ENCODE measurements at regions not wholly inside any gene's neighbourhood (a gene's known extent, or its start where the extent isn't known, plus 50 kb on each side); places are given as distances from the start of the nearest gene placed in this dataset.

DNA sequence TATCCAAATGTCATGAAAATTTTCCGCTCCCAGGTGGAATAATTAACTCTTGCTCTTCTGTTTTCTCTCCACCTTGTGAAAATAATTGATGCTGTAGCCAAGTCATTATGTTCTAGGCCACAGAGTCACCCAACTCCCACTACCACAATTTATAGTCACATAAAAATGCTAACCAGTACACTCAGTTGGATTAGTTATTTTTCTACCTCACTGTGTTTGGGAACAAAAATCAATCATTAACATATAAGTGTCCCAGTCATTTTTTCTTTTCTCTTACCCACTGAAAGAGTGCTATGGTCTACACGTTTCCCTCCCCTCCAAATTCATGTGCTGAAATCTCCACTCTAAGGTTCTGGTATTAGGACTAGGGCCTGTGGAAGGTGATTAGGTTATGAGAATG, 255.6 kb upstream of the LMCD1 start:
- Mint-ChIP-seq H3K9me3 (peaks cover 4 to 16% of the 10 kb centered on the region in 2 donors), H3K27ac (no peak overlapping the region), H3K4me3 (no peak overlapping the region), H3K4me1 (no peaks in the 10 kb centered on the region), H3K27me3 (peaks cover 6% of the 10 kb centered on the region)
- ATAC-seq (no peak), DNase-seq (no peak)

GRCh38 chr3:8253201-8253600, 248.4 kb upstream of the LMCD1 start:
- DNase-seq (no peak), ATAC-seq (no peak)
- H3K4me3 Mint-ChIP-seq: no peak overlapping the region
- no peaks in the 10 kb centered on the region for H3K4me1 Mint-ChIP-seq
- no peaks in the 10 kb centered on the region for H3K9me3 Mint-ChIP-seq
- H3K27ac Mint-ChIP-seq: no peak overlapping the region
- peaks cover 11% of the 10 kb centered on the region for H3K27me3 Mint-ChIP-seq

DNA sequence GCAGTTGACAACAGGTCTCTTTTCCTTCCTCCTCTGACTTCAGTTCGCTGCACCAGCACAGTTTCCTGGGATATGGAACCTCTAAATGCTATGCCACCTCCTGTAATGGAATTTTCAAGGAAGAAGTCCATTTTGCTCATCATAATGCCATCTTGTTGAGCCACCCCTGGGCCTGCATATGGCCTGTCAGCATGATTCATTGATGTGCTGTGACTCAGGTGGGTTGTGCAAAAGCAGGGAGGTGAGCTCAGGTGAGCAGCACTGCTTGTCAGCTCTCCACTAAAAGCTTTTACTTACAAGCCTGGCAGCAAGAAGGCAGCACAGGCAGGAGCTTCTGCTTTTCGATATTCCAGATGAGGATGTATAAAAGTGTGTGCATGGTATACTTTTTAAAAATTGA, 247.1 kb upstream of the LMCD1 start:
- no peaks in the 10 kb centered on the region for H3K9me3 Mint-ChIP-seq
- ATAC-seq: no peak
- H3K27me3 Mint-ChIP-seq: peaks cover 8% of the 10 kb centered on the region
- H3K27ac Mint-ChIP-seq: no peak overlapping the region
- DNase-seq: no peak
- H3K4me1 Mint-ChIP-seq: no peaks in the 10 kb centered on the region
- no peak overlapping the region for H3K4me3 Mint-ChIP-seq

- no peak overlapping the region for H3K27ac Mint-ChIP-seq
- DNase-seq: no peak
- H3K27me3 Mint-ChIP-seq: peaks cover 8% of the 10 kb centered on the region
- H3K4me1 Mint-ChIP-seq: no peaks in the 10 kb centered on the region
- H3K9me3 Mint-ChIP-seq: no peaks in the 10 kb centered on the region
- no peak for ATAC-seq
- no peak overlapping the region for H3K4me3 Mint-ChIP-seq
These were observed 245.9 kb upstream of the LMCD1 start for GRCh38 chr3:8255725-8256124.

DNA sequence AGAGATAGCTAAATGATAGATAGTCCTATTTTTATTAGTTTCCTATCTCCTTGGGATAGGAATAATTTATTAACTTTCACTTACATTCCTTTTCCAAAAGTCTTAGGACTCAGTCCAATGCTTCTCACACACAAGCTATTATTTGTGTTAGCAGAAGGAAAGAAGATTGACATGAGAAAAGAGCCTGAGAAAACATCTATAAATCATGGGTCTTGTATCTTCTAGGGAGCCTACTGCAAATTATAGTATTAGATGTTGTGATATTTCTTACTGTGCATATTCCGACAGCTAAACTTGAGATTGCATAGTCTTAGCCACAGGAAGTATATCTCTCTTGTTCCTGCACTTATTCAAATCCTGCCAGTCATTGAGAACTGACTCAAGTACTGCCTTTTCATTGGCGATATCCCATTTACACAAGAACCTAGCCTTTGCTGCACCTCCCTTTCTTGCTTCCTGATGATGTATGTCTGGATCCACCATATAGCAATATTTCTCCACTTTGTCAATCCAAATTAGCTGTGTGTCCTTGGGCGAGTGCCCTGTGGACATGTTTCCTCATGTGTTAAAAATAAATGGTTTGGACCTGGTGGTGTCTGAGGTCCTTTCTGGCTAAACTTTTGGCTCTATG, 245.1 kb upstream of the LMCD1 start:
- Mint-ChIP-seq H3K27ac (peak overlapping the region in 1 of 2 donors; percentile 58), H3K9me3 (peaks cover 0 to 2% of the 10 kb centered on the region in 2 donors), H3K4me1 (no peaks in the 10 kb centered on the region), H3K4me3 (no peak overlapping the region), H3K27me3 (peaks cover 8% of the 10 kb centered on the region)
- ATAC-seq: no peak
- DNase-seq: no peak

GRCh38 chr3:8261018-8261417, 240.6 kb upstream of the LMCD1 start:
- Mint-ChIP-seq H3K4me3 (no peak overlapping the region), H3K27me3 (no peaks in the 10 kb centered on the region), H3K4me1 (no peaks in the 10 kb centered on the region), H3K9me3 (peaks cover 0 to 5% of the 10 kb centered on the region in 2 donors), H3K27ac (no peak overlapping the region)
- no peak for DNase-seq
- ATAC-seq: no peak

DNA sequence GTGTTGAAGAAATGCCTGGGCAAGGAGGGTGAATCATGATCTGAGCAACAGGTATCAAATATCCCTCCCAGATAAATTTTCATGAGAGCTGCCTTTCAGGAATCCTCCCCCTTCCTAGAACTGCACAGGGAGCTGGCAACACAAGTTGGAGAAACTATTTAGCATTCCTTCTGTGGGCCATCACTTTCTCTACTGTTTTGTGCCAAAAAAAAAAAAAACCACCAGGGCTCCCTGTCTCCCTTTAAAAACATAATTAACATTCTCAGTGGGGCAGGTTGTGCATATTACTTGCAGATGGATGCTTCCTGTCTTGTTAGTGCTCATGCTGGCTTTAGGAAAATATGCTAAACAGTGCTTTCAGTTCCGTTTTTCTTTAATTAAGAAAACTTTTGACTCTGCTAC, 234.9 kb upstream of the LMCD1 start:
- no peak overlapping the region for H3K4me3 Mint-ChIP-seq
- no peaks in the 10 kb centered on the region for H3K27me3 Mint-ChIP-seq
- DNase-seq (no peak), ATAC-seq (no peak)
- no peaks in the 10 kb centered on the region for H3K4me1 Mint-ChIP-seq
- H3K27ac Mint-ChIP-seq: no peak overlapping the region
- H3K9me3 Mint-ChIP-seq: peaks cover 0 to 2% of the 10 kb centered on the region in 2 donors

- Mint-ChIP-seq H3K27ac (no peak overlapping the region), H3K27me3 (no peaks in the 10 kb centered on the region), H3K9me3 (no peaks in the 10 kb centered on the region), H3K4me1 (no peaks in the 10 kb centered on the region), H3K4me3 (no peak overlapping the region)
- ATAC-seq (no peak), DNase-seq (no peak)
These were observed 228.1 kb upstream of the LMCD1 start for GRCh38 chr3:8273479-8273878.

DNA sequence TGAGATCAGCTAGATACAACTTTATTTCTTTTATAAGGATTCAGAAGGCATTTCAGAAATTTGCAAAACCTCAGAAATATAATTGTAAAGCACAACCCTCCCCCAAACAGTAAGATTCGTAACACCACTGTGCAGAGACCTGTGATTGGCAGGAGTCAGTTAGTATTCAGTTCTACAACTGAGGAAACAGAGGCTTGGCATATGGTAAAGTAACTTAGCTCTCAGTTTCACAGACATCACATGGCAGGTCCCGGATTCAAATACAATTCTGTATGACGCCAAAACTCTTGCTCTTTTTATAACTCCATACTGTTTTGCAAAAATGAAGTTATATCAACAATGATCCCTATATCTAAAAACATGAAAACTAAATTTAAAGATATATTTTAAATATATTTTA, 225.6 kb upstream of the LMCD1 start:
- Mint-ChIP-seq H3K4me1 (no peaks in the 10 kb centered on the region), H3K4me3 (no peak overlapping the region), H3K27me3 (no peaks in the 10 kb centered on the region), H3K9me3 (no peaks in the 10 kb centered on the region), H3K27ac (no peak overlapping the region)
- no peak for DNase-seq
- no peak for ATAC-seq

DNA sequence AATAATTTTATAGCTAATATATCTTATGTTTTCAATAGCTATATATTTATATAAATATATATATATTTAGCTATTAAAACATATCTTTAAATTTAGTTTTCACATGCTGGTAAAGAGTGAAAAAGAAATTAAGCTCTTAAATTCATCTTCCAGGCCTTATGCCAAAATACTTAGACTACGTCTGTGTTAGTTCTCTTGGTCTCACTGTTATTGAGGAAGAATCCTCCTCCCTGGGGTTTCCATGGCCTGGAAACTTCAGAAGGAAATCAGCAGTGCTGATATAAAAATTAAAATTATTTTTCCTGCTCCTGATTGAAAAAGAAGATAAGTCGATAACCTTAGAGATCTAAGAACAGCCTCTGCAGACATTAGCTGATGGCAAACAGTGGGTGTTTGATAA, 225.1 kb upstream of the LMCD1 start:
- no peaks in the 10 kb centered on the region for H3K4me1 Mint-ChIP-seq
- DNase-seq (no peak), ATAC-seq (no peak)
- no peak overlapping the region for H3K27ac Mint-ChIP-seq
- H3K27me3 Mint-ChIP-seq: no peaks in the 10 kb centered on the region
- H3K4me3 Mint-ChIP-seq: no peak overlapping the region
- no peaks in the 10 kb centered on the region for H3K9me3 Mint-ChIP-seq

- no peak overlapping the region for H3K27ac Mint-ChIP-seq
- H3K9me3 Mint-ChIP-seq: no peaks in the 10 kb centered on the region
- DNase-seq: no peak
- no peaks in the 10 kb centered on the region for H3K4me1 Mint-ChIP-seq
- H3K27me3 Mint-ChIP-seq: no peaks in the 10 kb centered on the region
- no peak for ATAC-seq
- H3K4me3 Mint-ChIP-seq: no peak overlapping the region
These were observed 223.2 kb upstream of the LMCD1 start for GRCh38 chr3:8278448-8278847.

- Mint-ChIP-seq H3K27me3 (no peaks in the 10 kb centered on the region), H3K4me3 (no peak overlapping the region), H3K9me3 (no peaks in the 10 kb centered on the region), H3K27ac (no peak overlapping the region), H3K4me1 (no peaks in the 10 kb centered on the region)
- DNase-seq: no peak
- no peak for ATAC-seq
These were observed 222.1 kb upstream of the LMCD1 start for GRCh38 chr3:8279476-8279875.

DNA sequence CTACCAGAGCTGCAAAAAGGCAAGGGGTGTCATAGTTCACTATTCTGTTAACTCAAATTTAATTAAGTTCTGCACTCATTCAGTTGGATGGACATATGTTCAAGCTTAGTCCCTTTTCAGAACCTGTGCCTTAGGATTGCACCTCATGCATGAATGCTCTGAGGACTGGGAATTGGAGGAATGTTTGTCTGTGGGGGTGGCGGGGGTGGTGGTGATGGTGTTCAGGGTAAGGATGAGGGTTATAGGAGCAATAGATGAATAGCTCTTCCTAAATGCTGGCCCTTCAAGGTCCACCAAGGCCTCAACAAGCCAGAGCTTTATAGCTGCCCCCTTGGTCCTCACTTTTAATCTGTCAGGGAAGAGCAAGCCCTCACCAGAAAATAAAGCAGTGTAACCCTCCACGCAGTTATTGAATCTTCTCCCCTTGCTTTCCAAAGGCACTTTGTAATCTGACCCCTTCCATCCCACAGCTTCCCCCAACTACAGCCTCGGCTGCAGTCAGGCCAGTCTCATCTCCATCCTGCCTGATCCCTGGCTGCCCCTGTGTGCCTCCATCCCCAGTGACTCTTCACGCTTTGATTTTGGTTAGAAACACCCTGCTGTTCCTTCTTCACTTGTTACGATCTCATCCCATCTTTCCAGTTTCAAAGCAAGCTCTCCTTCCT, 221.6 kb upstream of the LMCD1 start:
- ATAC-seq (no peak), DNase-seq (no peak)
- no peaks in the 10 kb centered on the region for H3K9me3 Mint-ChIP-seq
- no peak overlapping the region for H3K4me3 Mint-ChIP-seq
- no peaks in the 10 kb centered on the region for H3K27me3 Mint-ChIP-seq
- H3K4me1 Mint-ChIP-seq: no peaks in the 10 kb centered on the region
- no peak overlapping the region for H3K27ac Mint-ChIP-seq

- H3K27me3 Mint-ChIP-seq: no peaks in the 10 kb centered on the region
- no peaks in the 10 kb centered on the region for H3K9me3 Mint-ChIP-seq
- no peaks in the 10 kb centered on the region for H3K4me1 Mint-ChIP-seq
- H3K27ac Mint-ChIP-seq: no peak overlapping the region
- DNase-seq (no peak), ATAC-seq (no peak)
- no peak overlapping the region for H3K4me3 Mint-ChIP-seq
These were observed 219.0 kb upstream of the LMCD1 start for GRCh38 chr3:8282541-8283165.

- H3K27ac Mint-ChIP-seq: no peak overlapping the region
- DNase-seq: no peak
- no peaks in the 10 kb centered on the region for H3K9me3 Mint-ChIP-seq
- no peak overlapping the region for H3K4me3 Mint-ChIP-seq
- no peaks in the 10 kb centered on the region for H3K27me3 Mint-ChIP-seq
- no peak for ATAC-seq
- no peaks in the 10 kb centered on the region for H3K4me1 Mint-ChIP-seq
These were observed 218.4 kb upstream of the LMCD1 start for GRCh38 chr3:8283193-8283592.

DNA sequence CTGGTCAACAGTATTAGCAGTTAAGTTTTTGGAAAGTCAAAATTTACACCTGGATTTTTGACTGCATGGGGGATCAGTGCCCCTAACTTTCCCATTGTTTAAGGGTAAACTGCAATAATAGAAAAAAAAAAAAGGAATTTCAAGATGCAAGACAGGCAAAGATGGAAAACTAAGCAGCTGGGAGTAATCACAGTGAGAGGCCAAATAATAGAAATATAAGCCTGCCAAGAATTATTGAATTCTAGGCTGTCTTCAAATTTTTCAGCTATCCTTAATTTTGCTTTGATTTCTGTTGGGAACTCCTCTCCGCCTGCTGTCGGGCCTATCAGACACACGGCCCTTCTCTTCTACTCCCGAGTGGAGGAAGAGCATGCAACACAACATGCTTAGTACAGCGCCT, 215.5 kb upstream of the LMCD1 start:
- Mint-ChIP-seq H3K27ac (no peak overlapping the region), H3K4me3 (no peak overlapping the region)

More for the DNA sequence above, 215.5 kb upstream of the LMCD1 start:
- no peaks in the 10 kb centered on the region for H3K9me3 Mint-ChIP-seq
- no peak for ATAC-seq
- H3K4me1 Mint-ChIP-seq: no peaks in the 10 kb centered on the region
- no peak for DNase-seq
- no peaks in the 10 kb centered on the region for H3K27me3 Mint-ChIP-seq
